Peyer's patch (tissue), 4 donors: ENCODE measurements at regions not wholly inside any gene's neighbourhood (a gene's known extent, or its start where the extent isn't known, plus 50 kb on each side); places are given as distances from the start of the nearest gene placed in this dataset.

Source experiments
- DNase-seq, 3 donors: peaks; one replicate each; pipeline ENCODE4 v3.0.0-alpha.2; 2017 to 2019
- H3K27ac ChIP-seq, 4 donors: fragments of 200-600 bp; sonication (generic); one replicate each; pipeline ENCODE4 v1.5.1; 2016 to 2019
- H3K27me3 ChIP-seq, 2 donors: fragments of 200-600 bp; sonication (generic); one replicate each; pipeline ENCODE4 v1.5.1; 2019
- H3K36me3 ChIP-seq, 3 donors: fragments of 200-600 bp; sonication (generic); one replicate each; pipeline ENCODE4 v1.5.1; 2016 to 2019
- H3K4me1 ChIP-seq, 4 donors: fragments of 200-600 bp; sonication (generic); one replicate each; pipeline ENCODE4 v1.5.1; 2016 to 2019
- H3K4me3 ChIP-seq, 4 donors: fragments of 200-600 bp; sonication (generic); 1 replicate in 3 of 4; 2 replicates in 1 of 4; pipeline ENCODE4 v1.5.1; 2016 to 2019; ENCODE audit warnings: mild to moderate bottlenecking in 1 of 4
- H3K9me3 ChIP-seq, 4 donors: fragments of 200-600 bp; sonication (generic); one replicate each; pipeline ENCODE4 v1.5.1; 2016 to 2019; ENCODE audit warnings: mild to moderate bottlenecking in 1 of 4
- CTCF ChIP-seq, 6 experiments: fragments of 450-650 bp in 4 of 6; fragments of 200-600 bp in 2 of 6; sonication (generic) in 1 of 6; IDR thresholded peaks; one replicate each; pipeline ENCODE4 v1.5.1; 2017 to 2019; ENCODE audit warnings: antibody characterized with exemption in 6 of 6, mild to moderate bottlenecking in 3 of 6, moderate library complexity in 1 of 6
- POLR2A ChIP-seq, 2 donors: fragments of 450-650 bp; IDR thresholded peaks; one replicate each; pipeline ENCODE4 v1.5.1; 2017; ENCODE audit warnings: antibody characterized with exemption in 2 of 2, mild to moderate bottlenecking in 2 of 2, moderate library complexity in 2 of 2

- DNase-seq: no peak
- H3K9me3 ChIP-seq: no peaks in the 10 kb centered on the region
- no peaks in the 10 kb centered on the region for H3K27me3 ChIP-seq
- no peak for TF ChIP-seq POLR2A (IDR thresholded peaks at IDR 0.05)
- no peak for TF ChIP-seq CTCF (IDR thresholded peaks at IDR 0.05)
- no peak overlapping the region for H3K4me3 ChIP-seq
- no peaks in the 10 kb centered on the region for H3K4me1 ChIP-seq
- H3K36me3 ChIP-seq: no peaks in the 10 kb centered on the region
- no peak overlapping the region for H3K27ac ChIP-seq
Observed at GRCh38 chr13:65733110-65733509, 1497.0 kb downstream of the PCDH9 start.

DNA sequence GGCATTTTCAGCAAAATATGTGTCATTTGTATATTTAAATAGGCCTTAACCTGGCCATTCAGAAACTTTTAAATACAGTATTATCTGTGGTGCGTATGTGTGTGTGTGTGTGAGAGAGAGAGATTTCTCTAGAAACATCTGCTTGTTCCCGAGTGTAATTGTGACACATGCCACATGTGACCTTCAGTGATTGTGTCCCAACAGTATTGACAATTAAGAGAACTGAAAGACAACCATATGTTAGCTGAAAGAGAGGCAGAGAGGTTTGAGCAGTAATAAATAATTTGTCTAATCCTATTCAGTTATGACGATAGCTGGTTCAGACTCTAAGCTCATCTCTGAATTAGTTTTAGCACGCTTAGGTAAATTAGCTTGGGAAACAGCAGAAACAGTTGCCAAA lies 1503.1 kb downstream of the PCDH9 start:
- no peaks in the 10 kb centered on the region for H3K27me3 ChIP-seq
- TF ChIP-seq POLR2A (IDR thresholded peaks at IDR 0.05) (no peak), CTCF (IDR thresholded peaks at IDR 0.05) (no peak)
- no peak overlapping the region for H3K27ac ChIP-seq
- H3K36me3 ChIP-seq: no peaks in the 10 kb centered on the region
- no peaks in the 10 kb centered on the region for H3K4me1 ChIP-seq
- no peak overlapping the region for H3K4me3 ChIP-seq
- H3K9me3 ChIP-seq: no peaks in the 10 kb centered on the region
- DNase-seq: no peak

DNA sequence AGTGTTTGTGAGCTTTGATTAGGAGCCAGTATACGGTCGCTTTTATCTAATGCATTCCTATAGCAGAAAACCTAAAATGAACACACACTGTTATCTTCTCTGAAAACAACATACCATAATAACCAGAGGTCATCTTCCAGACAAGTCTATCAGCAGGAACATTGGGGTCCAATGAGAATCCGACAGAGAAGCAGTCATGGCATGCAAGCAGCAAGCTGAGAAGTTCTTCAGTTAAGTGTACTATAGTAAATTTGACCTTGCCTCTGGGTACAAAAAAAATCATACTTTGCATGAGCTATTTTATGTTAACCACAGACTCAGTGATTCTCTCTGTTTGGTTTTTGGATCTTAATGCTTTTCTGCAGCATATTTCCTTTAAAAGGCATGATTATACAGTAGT lies 1505.1 kb downstream of the PCDH9 start:
- H3K27ac ChIP-seq: no peak overlapping the region
- no peaks in the 10 kb centered on the region for H3K9me3 ChIP-seq
- H3K4me3 ChIP-seq: no peak overlapping the region
- TF ChIP-seq CTCF (IDR thresholded peaks at IDR 0.05): no peak
- TF ChIP-seq POLR2A (IDR thresholded peaks at IDR 0.05): no peak
- no peaks in the 10 kb centered on the region for H3K4me1 ChIP-seq
- DNase-seq: no peak
- no peaks in the 10 kb centered on the region for H3K27me3 ChIP-seq
- no peaks in the 10 kb centered on the region for H3K36me3 ChIP-seq

GRCh38 chr13:65724226-65724625 lies 1505.9 kb downstream of the PCDH9 start:
- TF ChIP-seq CTCF (IDR thresholded peaks at IDR 0.05): no peak
- TF ChIP-seq POLR2A (IDR thresholded peaks at IDR 0.05): no peak
- Histone ChIP-seq H3K27ac (no peak overlapping the region), H3K4me1 (no peaks in the 10 kb centered on the region), H3K4me3 (no peak overlapping the region), H3K27me3 (no peaks in the 10 kb centered on the region), H3K36me3 (no peaks in the 10 kb centered on the region), H3K9me3 (no peaks in the 10 kb centered on the region)
- DNase-seq: no peak

DNA sequence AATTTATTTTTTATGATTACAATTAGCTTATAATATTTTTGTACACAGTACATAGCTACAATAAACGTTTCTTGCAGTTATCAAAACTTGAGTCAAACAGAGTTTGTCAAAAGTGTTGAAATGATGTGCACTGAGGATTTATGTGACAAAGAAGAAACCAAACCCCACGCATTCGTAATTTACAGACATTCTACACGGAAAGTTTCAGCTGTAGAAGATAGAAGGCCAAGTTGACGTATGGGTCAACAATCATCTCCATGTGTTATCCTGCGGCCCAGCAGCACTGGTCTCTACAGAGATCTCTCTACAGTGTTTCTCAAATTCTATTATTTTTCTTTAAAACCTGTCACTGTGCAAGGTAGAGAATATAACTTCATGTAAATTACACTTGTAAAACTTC lies 1507.6 kb downstream of the PCDH9 start:
- no peak for TF ChIP-seq CTCF (IDR thresholded peaks at IDR 0.05)
- no peak for TF ChIP-seq POLR2A (IDR thresholded peaks at IDR 0.05)
- H3K9me3 ChIP-seq: no peaks in the 10 kb centered on the region
- no peak overlapping the region for H3K4me3 ChIP-seq
- no peaks in the 10 kb centered on the region for H3K36me3 ChIP-seq
- H3K4me1 ChIP-seq: no peaks in the 10 kb centered on the region
- no peak overlapping the region for H3K27ac ChIP-seq
- no peaks in the 10 kb centered on the region for H3K27me3 ChIP-seq
- no peak for DNase-seq

GRCh38 chr13:65719831-65720230 lies 1510.3 kb downstream of the PCDH9 start:
- Histone ChIP-seq H3K9me3 (no peaks in the 10 kb centered on the region), H3K27ac (no peak overlapping the region), H3K27me3 (no peaks in the 10 kb centered on the region), H3K4me3 (no peak overlapping the region), H3K4me1 (no peaks in the 10 kb centered on the region), H3K36me3 (no peaks in the 10 kb centered on the region)
- no peak for TF ChIP-seq CTCF (IDR thresholded peaks at IDR 0.05)
- TF ChIP-seq POLR2A (IDR thresholded peaks at IDR 0.05): no peak
- no peak for DNase-seq
